ENCODE measurements at regions not wholly inside any gene's neighbourhood (a gene's known extent, or its start where the extent isn't known, plus 50 kb on each side); places are given as distances from the start of the nearest gene placed in this dataset.

- ATAC-seq (no peak), DNase-seq (ENCODE audit: low read depth, low spot score) (no peak), FAIRE-seq (no peak)
- POLR2A ChIA-PET: no interaction called here
- Histone ChIP-seq H3K4me2 (ENCODE audit: control insufficient read depth, insufficient read depth) (no peak overlapping the region), H3K36me3 (ENCODE audit: control insufficient read depth in 2 of 2, insufficient read depth in 2 of 2, low read length in 1 of 2) (no peaks in the 10 kb centered on the region), H3K79me2 (ENCODE audit: control insufficient read depth, insufficient read depth, low read length) (no peaks in the 10 kb centered on the region), H3K4me1 (ENCODE audit: control insufficient read depth, insufficient read depth, low read length) (no peaks in the 10 kb centered on the region), H4K20me1 (ENCODE audit: control insufficient read depth, insufficient read depth) (no peaks in the 10 kb centered on the region), H3K9ac (ENCODE audit: control insufficient read depth, insufficient read depth, low read length) (no peak overlapping the region), H3K9me3 (replicated peaks; ENCODE audit: control insufficient read depth, insufficient read depth, low read length) (no peaks in the 10 kb centered on the region), H3K4me3 (no peak overlapping the region), H3K27me3 (replicated peaks in 1 of 2; ENCODE audit: control insufficient read depth in 2 of 2, insufficient read depth in 2 of 2, low read length in 1 of 2) (no peaks in the 10 kb centered on the region), H2AFZ (ENCODE audit: control insufficient read depth, low read depth, low read length) (no peak overlapping the region), H3K27ac (ENCODE audit: control insufficient read depth, insufficient read depth) (no peak overlapping the region)
- in situ Hi-C loops (cut with MboI) (no loop called here), intact Hi-C loops (cut with micrococcal nuclease; ENCODE audit: unreplicated experiment) (no loop called here)
- SMC1A ChIA-PET (ENCODE audit: uncharacterized antibody, unreplicated experiment): no interaction called here
- no TSS peak for BruUV-seq (replicated peaks)
- RAD21 ChIA-PET (ENCODE audit: unreplicated experiment): no interaction called here
- no peak for TF ChIP-seq STAT1 (conservative IDR thresholded peaks at IDR 0.05)
- TF ChIP-seq FOXK2 (IDR thresholded peaks at IDR 0.05): no peak
- no peak for TF ChIP-seq TARDBP (IDR thresholded peaks at IDR 0.05; ENCODE audit: borderline replicate concordance)
- no peak for TF ChIP-seq HDAC2 (IDR thresholded peaks at IDR 0.05)
- no peak for TF ChIP-seq HSF1 (IDR thresholded peaks at IDR 0.05; ENCODE audit: low read depth, low read length)
- TF ChIP-seq ZNF274 (IDR thresholded peaks at IDR 0.05; ENCODE audit: insufficient read depth, insufficient read length): no peak
- TF ChIP-seq YBX1 (IDR thresholded peaks at IDR 0.05): no peak
- TF ChIP-seq TBL1XR1 (IDR thresholded peaks at IDR 0.05; ENCODE audit: low read depth, low read length): no peak
- no peak for TF ChIP-seq CHD2 (IDR thresholded peaks at IDR 0.05; ENCODE audit: borderline replicate concordance, low read depth, low read length)
- TF ChIP-seq CTCF (IDR thresholded peaks at IDR 0.05 in 2 of 3, conservative IDR thresholded peaks at IDR 0.05 in 1 of 3; ENCODE audit: control insufficient read depth in 2 of 3, extremely low read depth in 1 of 3, insufficient read depth in 1 of 3, low read depth in 3 of 3, low read length in 3 of 3): no peak
- TF ChIP-seq NR2C2 (IDR thresholded peaks at IDR 0.05; ENCODE audit: borderline replicate concordance, control insufficient read depth, insufficient read length, low read depth): no peak
- TF ChIP-seq KDM1A (IDR thresholded peaks at IDR 0.05; ENCODE audit: borderline replicate concordance): no peak
- no peak for TF ChIP-seq POLR2AphosphoS5 (IDR thresholded peaks at IDR 0.05; ENCODE audit: low read length)
- TF ChIP-seq PML (IDR thresholded peaks at IDR 0.05; ENCODE audit: low read length): no peak
- TF ChIP-seq SKIL (IDR thresholded peaks at IDR 0.05; ENCODE audit: low read depth, poor library complexity, severe bottlenecking): no peak
- TF ChIP-seq WRNIP1 (IDR thresholded peaks at IDR 0.05; ENCODE audit: borderline replicate concordance, low read depth, low read length): no peak
- no peak for TF ChIP-seq BCL11A (IDR thresholded peaks at IDR 0.05; ENCODE audit: low read depth, low read length)
- TF ChIP-seq EGR1 (IDR thresholded peaks at IDR 0.05; ENCODE audit: borderline replicate concordance in 1 of 2, low read depth in 2 of 2, low read length in 2 of 2): no peak
- no peak for TF ChIP-seq ZNF217 (IDR thresholded peaks at IDR 0.05)
- no peak for TF ChIP-seq CBX5 (IDR thresholded peaks at IDR 0.05; ENCODE audit: low read depth)
- CTCF ChIA-PET: no interaction called here
- 0% methylated on average over 1 of the region's 1 CpG for WGBS (ENCODE audit: insufficient coverage, insufficient replicate concordance, low lambda C conversion rate, missing lambda C conversion rate)
Observed at GRCh38 chr1:221459558-221459957, 282.3 kb downstream of the DUSP10 start.
